HG02870 (cell line): ENCODE measurements at regions not wholly inside any gene's neighbourhood (a gene's known extent, or its start where the extent isn't known, plus 50 kb on each side); places are given as distances from the start of the nearest gene placed in this dataset.

Experiments used
- ATAC-seq: cut with Tn5 transposase; IDR thresholded peaks from one replicate; pipeline ENCODE4 v1.9.1; 2021; ENCODE audit warnings: mild to moderate bottlenecking, moderate library complexity; ENCODE audit not compliant: unreplicated experiment

GRCh38 chr12:105915997-105916759 lies 222.6 kb downstream of the NUAK1 start:
- ATAC-seq = no peak

GRCh38 chr12:105916760-105917039 lies 222.1 kb downstream of the NUAK1 start:
- ATAC-seq = no peak

GRCh38 chr12:105920161-105920684 lies 218.5 kb downstream of the NUAK1 start:
- ATAC-seq = no peak

- ATAC-seq = no peak
Observed at GRCh38 chr12:105921055-105921454, 217.7 kb downstream of the NUAK1 start.

- ATAC-seq = no peak
Observed at GRCh38 chr12:105921872-105922669, 216.7 kb downstream of the NUAK1 start.

GRCh38 chr12:105922670-105923102 lies 216.1 kb downstream of the NUAK1 start:
- ATAC-seq = no peak

GRCh38 chr12:105924526-105925208 lies 214.1 kb downstream of the NUAK1 start:
- ATAC-seq = no peak

GRCh38 chr12:105927564-105927963 lies 211.2 kb downstream of the NUAK1 start:
- ATAC-seq = no peak

- no peak for ATAC-seq
Observed at GRCh38 chr12:105928436-105928835, 210.3 kb downstream of the NUAK1 start.

- ATAC-seq = no peak
Observed at GRCh38 chr12:105929192-105929591, 209.6 kb downstream of the NUAK1 start.

- ATAC-seq = no peak
Observed at GRCh38 chr12:105930557-105931503, 207.9 kb downstream of the NUAK1 start.

- no peak for ATAC-seq
Observed at GRCh38 chr12:105931762-105932570, 206.8 kb downstream of the NUAK1 start.

- ATAC-seq = no peak
Observed at GRCh38 chr12:105933671-105934665, 204.8 kb downstream of the NUAK1 start.

- ATAC-seq = no peak
Observed at GRCh38 chr12:105935106-105935505, 203.6 kb downstream of the NUAK1 start.

- ATAC-seq = no peak
Observed at GRCh38 chr12:105935981-105936380, 202.8 kb downstream of the NUAK1 start.

- no peak for ATAC-seq
Observed at GRCh38 chr12:105936496-105936895, 202.3 kb downstream of the NUAK1 start.

- no peak for ATAC-seq
Observed at GRCh38 chr12:105937009-105937408, 201.7 kb downstream of the NUAK1 start.

- no peak for ATAC-seq
Observed at GRCh38 chr12:105939181-105939721, 199.5 kb downstream of the NUAK1 start.
